ENCODE measurements at regions not wholly inside any gene's neighbourhood (a gene's known extent, or its start where the extent isn't known, plus 50 kb on each side); places are given as distances from the start of the nearest gene placed in this dataset.

- no peak overlapping the region for H3K4me3 Mint-ChIP-seq
- peaks cover 4% of the 10 kb centered on the region for H3K27me3 Mint-ChIP-seq
- no peaks in the 10 kb centered on the region for H3K9me3 Mint-ChIP-seq
- H3K36me3 Mint-ChIP-seq: no peaks in the 10 kb centered on the region
- H3K27ac Mint-ChIP-seq: no peak overlapping the region
- H3K4me1 Mint-ChIP-seq: peaks cover 13% of the 10 kb centered on the region
Measured at GRCh38 chr11:64450168-64450560, 91.2 kb downstream of the RPS6KA4 start.

GRCh38 chr11:64451856-64452255 is 92.9 kb downstream of the RPS6KA4 start:
- Mint-ChIP-seq H3K9me3 (no peaks in the 10 kb centered on the region), H3K36me3 (no peaks in the 10 kb centered on the region), H3K27ac (no peak overlapping the region), H3K4me3 (no peak overlapping the region), H3K4me1 (peaks cover 13% of the 10 kb centered on the region), H3K27me3 (peaks cover 4% of the 10 kb centered on the region)

GRCh38 chr11:64453466-64453865 is 94.5 kb downstream of the RPS6KA4 start:
- Mint-ChIP-seq H3K4me1 (peaks cover 10% of the 10 kb centered on the region), H3K4me3 (no peak overlapping the region), H3K36me3 (no peaks in the 10 kb centered on the region), H3K9me3 (no peaks in the 10 kb centered on the region), H3K27me3 (peaks cover 2% of the 10 kb centered on the region), H3K27ac (no peak overlapping the region)

- Mint-ChIP-seq H3K27ac (no peak overlapping the region), H3K4me1 (no peaks in the 10 kb centered on the region), H3K36me3 (no peaks in the 10 kb centered on the region), H3K27me3 (no peaks in the 10 kb centered on the region), H3K9me3 (no peaks in the 10 kb centered on the region), H3K4me3 (no peak overlapping the region)
Measured at GRCh38 chr11:64455456-64456261, 96.7 kb downstream of the RPS6KA4 start.

- Mint-ChIP-seq H3K4me3 (no peak overlapping the region), H3K4me1 (no peaks in the 10 kb centered on the region), H3K27me3 (no peaks in the 10 kb centered on the region), H3K27ac (no peak overlapping the region), H3K36me3 (no peaks in the 10 kb centered on the region), H3K9me3 (no peaks in the 10 kb centered on the region)
Measured at GRCh38 chr11:64456509-64457320, 97.8 kb downstream of the RPS6KA4 start.

GRCh38 chr11:64457416-64458010 is 98.2 kb upstream of the SLC22A11 start:
- H3K27ac Mint-ChIP-seq: no peak overlapping the region
- no peaks in the 10 kb centered on the region for H3K27me3 Mint-ChIP-seq
- no peak overlapping the region for H3K4me3 Mint-ChIP-seq
- H3K4me1 Mint-ChIP-seq: no peaks in the 10 kb centered on the region
- no peaks in the 10 kb centered on the region for H3K36me3 Mint-ChIP-seq
- no peaks in the 10 kb centered on the region for H3K9me3 Mint-ChIP-seq

GRCh38 chr11:64458997-64459396 is 96.7 kb upstream of the SLC22A11 start:
- H3K36me3 Mint-ChIP-seq: no peaks in the 10 kb centered on the region
- H3K4me3 Mint-ChIP-seq: no peak overlapping the region
- H3K27ac Mint-ChIP-seq: no peak overlapping the region

GRCh38 chr11:64459609-64460008 is 96.1 kb upstream of the SLC22A11 start:
- H3K9me3 Mint-ChIP-seq: no peaks in the 10 kb centered on the region
- H3K36me3 Mint-ChIP-seq: no peaks in the 10 kb centered on the region
- H3K4me3 Mint-ChIP-seq: no peak overlapping the region
- no peaks in the 10 kb centered on the region for H3K4me1 Mint-ChIP-seq
- H3K27ac Mint-ChIP-seq: no peak overlapping the region
- peaks cover 1% of the 10 kb centered on the region for H3K27me3 Mint-ChIP-seq

More at GRCh38 chr11:64458997-64459396, 96.7 kb upstream of the SLC22A11 start:
- no peaks in the 10 kb centered on the region for H3K4me1 Mint-ChIP-seq
- no peaks in the 10 kb centered on the region for H3K27me3 Mint-ChIP-seq
- no peaks in the 10 kb centered on the region for H3K9me3 Mint-ChIP-seq

GRCh38 chr11:64461081-64461480 is 94.7 kb upstream of the SLC22A11 start:
- Mint-ChIP-seq H3K27ac (no peak overlapping the region), H3K4me3 (no peak overlapping the region), H3K36me3 (no peaks in the 10 kb centered on the region), H3K4me1 (no peaks in the 10 kb centered on the region), H3K9me3 (no peaks in the 10 kb centered on the region), H3K27me3 (peaks cover 1% of the 10 kb centered on the region)

GRCh38 chr11:64466115-64466718 is 89.5 kb upstream of the SLC22A11 start:
- Mint-ChIP-seq H3K36me3 (no peaks in the 10 kb centered on the region), H3K4me1 (peaks cover 8% of the 10 kb centered on the region), H3K4me3 (no peak overlapping the region), H3K27me3 (peaks cover 1% of the 10 kb centered on the region), H3K9me3 (no peaks in the 10 kb centered on the region), H3K27ac (no peak overlapping the region)

- Mint-ChIP-seq H3K27me3 (no peaks in the 10 kb centered on the region), H3K9me3 (no peaks in the 10 kb centered on the region), H3K4me3 (no peak overlapping the region), H3K4me1 (peaks cover 8% of the 10 kb centered on the region), H3K36me3 (no peaks in the 10 kb centered on the region), H3K27ac (no peak overlapping the region)
Measured at GRCh38 chr11:64469288-64469687, 86.5 kb upstream of the SLC22A11 start.

- Mint-ChIP-seq H3K4me3 (no peak overlapping the region), H3K36me3 (no peaks in the 10 kb centered on the region), H3K9me3 (no peaks in the 10 kb centered on the region), H3K27ac (no peak overlapping the region), H3K4me1 (peaks cover 8% of the 10 kb centered on the region), H3K27me3 (no peaks in the 10 kb centered on the region)
Measured at GRCh38 chr11:64472593-64473455, 82.9 kb upstream of the SLC22A11 start.

GRCh38 chr11:64474680-64475079 is 81.1 kb upstream of the SLC22A11 start:
- H3K4me3 Mint-ChIP-seq: no peak overlapping the region
- no peaks in the 10 kb centered on the region for H3K9me3 Mint-ChIP-seq
- peak overlapping the region; percentile 14 for H3K27ac Mint-ChIP-seq
- H3K4me1 Mint-ChIP-seq: peaks cover under 1% of the 10 kb centered on the region
- H3K36me3 Mint-ChIP-seq: no peaks in the 10 kb centered on the region
- H3K27me3 Mint-ChIP-seq: no peaks in the 10 kb centered on the region

- no peak overlapping the region for H3K4me3 Mint-ChIP-seq
- no peaks in the 10 kb centered on the region for H3K36me3 Mint-ChIP-seq
- no peaks in the 10 kb centered on the region for H3K9me3 Mint-ChIP-seq
- H3K27ac Mint-ChIP-seq: peak overlapping the region; percentile 14
- H3K4me1 Mint-ChIP-seq: no peaks in the 10 kb centered on the region
- H3K27me3 Mint-ChIP-seq: peaks cover 2% of the 10 kb centered on the region
Measured at GRCh38 chr11:64475145-64475544, 80.6 kb upstream of the SLC22A11 start.

- H3K36me3 Mint-ChIP-seq: no peaks in the 10 kb centered on the region
- peaks cover 2% of the 10 kb centered on the region for H3K27me3 Mint-ChIP-seq
Measured at GRCh38 chr11:64476881-64477280, 78.9 kb upstream of the SLC22A11 start.

More at GRCh38 chr11:64476881-64477280, 78.9 kb upstream of the SLC22A11 start:
- Mint-ChIP-seq H3K4me3 (no peak overlapping the region), H3K4me1 (no peaks in the 10 kb centered on the region), H3K9me3 (no peaks in the 10 kb centered on the region), H3K27ac (no peak overlapping the region)
